ENCODE measurements at regions not wholly inside any gene's neighbourhood (a gene's known extent, or its start where the extent isn't known, plus 50 kb on each side); places are given as distances from the start of the nearest gene placed in this dataset.

DNA sequence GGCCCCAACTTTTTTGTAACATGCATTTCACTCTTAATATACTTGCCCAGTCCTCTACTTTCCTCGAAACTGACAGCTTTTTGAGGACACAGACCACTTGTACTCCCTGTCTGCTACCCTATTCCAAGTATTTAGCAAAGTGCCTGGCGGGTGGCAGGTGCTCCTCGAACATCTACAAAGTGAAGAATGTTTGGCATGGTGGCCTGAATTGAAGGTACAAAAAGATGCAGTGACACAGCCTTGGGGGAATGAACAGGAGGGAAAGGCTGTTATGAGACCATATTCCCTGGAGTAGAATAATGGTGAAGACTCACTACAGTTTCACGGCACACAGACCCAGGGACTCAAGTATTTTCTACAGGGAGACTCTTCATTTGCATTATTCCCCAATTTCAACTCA is 590.9 kb downstream of the PRELID2 start (continued):
- TF ChIP-seq, protein P1, sequence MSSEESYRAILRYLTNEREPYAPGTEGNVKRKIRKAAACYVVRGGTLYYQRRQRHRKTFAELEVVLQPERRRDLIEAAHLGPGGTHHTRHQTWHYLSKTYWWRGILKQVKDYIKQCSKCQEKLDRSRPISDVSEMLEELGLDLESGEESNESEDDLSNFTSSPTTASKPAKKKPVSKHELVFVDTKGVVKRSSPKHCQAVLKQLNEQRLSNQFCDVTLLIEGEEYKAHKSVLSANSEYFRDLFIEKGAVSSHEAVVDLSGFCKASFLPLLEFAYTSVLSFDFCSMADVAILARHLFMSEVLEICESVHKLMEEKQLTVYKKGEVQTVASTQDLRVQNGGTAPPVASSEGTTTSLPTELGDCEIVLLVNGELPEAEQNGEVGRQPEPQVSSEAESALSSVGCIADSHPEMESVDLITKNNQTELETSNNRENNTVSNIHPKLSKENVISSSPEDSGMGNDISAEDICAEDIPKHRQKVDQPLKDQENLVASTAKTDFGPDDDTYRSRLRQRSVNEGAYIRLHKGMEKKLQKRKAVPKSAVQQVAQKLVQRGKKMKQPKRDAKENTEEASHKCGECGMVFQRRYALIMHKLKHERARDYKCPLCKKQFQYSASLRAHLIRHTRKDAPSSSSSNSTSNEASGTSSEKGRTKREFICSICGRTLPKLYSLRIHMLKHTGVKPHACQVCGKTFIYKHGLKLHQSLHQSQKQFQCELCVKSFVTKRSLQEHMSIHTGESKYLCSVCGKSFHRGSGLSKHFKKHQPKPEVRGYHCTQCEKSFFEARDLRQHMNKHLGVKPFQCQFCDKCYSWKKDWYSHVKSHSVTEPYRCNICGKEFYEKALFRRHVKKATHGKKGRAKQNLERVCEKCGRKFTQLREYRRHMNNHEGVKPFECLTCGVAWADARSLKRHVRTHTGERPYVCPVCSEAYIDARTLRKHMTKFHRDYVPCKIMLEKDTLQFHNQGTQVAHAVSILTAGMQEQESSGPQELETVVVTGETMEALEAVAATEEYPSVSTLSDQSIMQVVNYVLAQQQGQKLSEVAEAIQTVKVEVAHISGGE (CRISPR knock-in tag; IDR thresholded peaks at IDR 0.05): no peak
- TF ChIP-seq TAL1 (IDR thresholded peaks at IDR 0.05): no peak
- TF ChIP-seq, protein P2, sequence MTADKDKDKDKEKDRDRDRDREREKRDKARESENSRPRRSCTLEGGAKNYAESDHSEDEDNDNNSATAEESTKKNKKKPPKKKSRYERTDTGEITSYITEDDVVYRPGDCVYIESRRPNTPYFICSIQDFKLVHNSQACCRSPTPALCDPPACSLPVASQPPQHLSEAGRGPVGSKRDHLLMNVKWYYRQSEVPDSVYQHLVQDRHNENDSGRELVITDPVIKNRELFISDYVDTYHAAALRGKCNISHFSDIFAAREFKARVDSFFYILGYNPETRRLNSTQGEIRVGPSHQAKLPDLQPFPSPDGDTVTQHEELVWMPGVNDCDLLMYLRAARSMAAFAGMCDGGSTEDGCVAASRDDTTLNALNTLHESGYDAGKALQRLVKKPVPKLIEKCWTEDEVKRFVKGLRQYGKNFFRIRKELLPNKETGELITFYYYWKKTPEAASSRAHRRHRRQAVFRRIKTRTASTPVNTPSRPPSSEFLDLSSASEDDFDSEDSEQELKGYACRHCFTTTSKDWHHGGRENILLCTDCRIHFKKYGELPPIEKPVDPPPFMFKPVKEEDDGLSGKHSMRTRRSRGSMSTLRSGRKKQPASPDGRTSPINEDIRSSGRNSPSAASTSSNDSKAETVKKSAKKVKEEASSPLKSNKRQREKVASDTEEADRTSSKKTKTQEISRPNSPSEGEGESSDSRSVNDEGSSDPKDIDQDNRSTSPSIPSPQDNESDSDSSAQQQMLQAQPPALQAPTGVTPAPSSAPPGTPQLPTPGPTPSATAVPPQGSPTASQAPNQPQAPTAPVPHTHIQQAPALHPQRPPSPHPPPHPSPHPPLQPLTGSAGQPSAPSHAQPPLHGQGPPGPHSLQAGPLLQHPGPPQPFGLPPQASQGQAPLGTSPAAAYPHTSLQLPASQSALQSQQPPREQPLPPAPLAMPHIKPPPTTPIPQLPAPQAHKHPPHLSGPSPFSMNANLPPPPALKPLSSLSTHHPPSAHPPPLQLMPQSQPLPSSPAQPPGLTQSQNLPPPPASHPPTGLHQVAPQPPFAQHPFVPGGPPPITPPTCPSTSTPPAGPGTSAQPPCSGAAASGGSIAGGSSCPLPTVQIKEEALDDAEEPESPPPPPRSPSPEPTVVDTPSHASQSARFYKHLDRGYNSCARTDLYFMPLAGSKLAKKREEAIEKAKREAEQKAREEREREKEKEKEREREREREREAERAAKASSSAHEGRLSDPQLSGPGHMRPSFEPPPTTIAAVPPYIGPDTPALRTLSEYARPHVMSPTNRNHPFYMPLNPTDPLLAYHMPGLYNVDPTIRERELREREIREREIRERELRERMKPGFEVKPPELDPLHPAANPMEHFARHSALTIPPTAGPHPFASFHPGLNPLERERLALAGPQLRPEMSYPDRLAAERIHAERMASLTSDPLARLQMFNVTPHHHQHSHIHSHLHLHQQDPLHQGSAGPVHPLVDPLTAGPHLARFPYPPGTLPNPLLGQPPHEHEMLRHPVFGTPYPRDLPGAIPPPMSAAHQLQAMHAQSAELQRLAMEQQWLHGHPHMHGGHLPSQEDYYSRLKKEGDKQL (CRISPR knock-in tag; IDR thresholded peaks at IDR 0.05; ENCODE audit: borderline replicate concordance): no peak
- no peak for TF ChIP-seq RBM25 (IDR thresholded peaks at IDR 0.05; ENCODE audit: low read depth, low read length, severe bottlenecking)
- TF ChIP-seq ZNF561 (CRISPR knock-in tag; conservative IDR thresholded peaks at IDR 0.05): no peak
- TF ChIP-seq BRD9 (IDR thresholded peaks at IDR 0.05; ENCODE audit: low read depth, partially characterized antibody): no peak

Measured in K562 (cell line).